ENCODE measurements at regions not wholly inside any gene's neighbourhood (a gene's known extent, or its start where the extent isn't known, plus 50 kb on each side); places are given as distances from the start of the nearest gene placed in this dataset.
"Not testable (repeated sequence)": the region's sequence is repeated elsewhere in the genome, so short reads cannot be mapped to it uniquely, and the experiment has no call there.

DNA sequence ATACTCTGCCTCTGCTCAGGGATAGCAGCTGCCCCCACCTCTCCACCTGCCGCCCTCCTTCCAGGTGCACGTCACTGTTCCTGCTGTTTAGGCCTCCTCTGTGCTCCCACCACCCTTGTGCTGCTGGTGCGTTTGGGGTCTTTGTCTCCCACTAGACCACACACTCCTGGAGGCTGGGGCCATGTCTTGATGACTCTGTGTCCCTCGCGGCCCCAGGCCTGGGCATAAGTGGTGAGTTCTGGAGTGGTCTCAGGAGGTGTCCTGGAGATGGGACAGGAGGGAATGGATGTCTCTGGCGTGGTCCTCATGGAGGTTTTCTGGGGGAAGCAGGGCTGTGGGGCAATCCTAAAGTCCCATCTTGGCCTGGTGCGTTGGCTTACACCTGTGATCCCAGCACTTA, 132.1 kb downstream of the TFCP2L1 start:
- TF ChIP-seq, protein P1, sequence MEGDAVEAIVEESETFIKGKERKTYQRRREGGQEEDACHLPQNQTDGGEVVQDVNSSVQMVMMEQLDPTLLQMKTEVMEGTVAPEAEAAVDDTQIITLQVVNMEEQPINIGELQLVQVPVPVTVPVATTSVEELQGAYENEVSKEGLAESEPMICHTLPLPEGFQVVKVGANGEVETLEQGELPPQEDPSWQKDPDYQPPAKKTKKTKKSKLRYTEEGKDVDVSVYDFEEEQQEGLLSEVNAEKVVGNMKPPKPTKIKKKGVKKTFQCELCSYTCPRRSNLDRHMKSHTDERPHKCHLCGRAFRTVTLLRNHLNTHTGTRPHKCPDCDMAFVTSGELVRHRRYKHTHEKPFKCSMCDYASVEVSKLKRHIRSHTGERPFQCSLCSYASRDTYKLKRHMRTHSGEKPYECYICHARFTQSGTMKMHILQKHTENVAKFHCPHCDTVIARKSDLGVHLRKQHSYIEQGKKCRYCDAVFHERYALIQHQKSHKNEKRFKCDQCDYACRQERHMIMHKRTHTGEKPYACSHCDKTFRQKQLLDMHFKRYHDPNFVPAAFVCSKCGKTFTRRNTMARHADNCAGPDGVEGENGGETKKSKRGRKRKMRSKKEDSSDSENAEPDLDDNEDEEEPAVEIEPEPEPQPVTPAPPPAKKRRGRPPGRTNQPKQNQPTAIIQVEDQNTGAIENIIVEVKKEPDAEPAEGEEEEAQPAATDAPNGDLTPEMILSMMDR (IDR thresholded peaks at IDR 0.05; ENCODE audit: insufficient read depth in 1 of 2, low read depth in 1 of 2, low read length in 1 of 2, severe bottlenecking in 1 of 2, unreplicated experiment in 1 of 2) = no peak
- Mint-ChIP-seq H3K36me3 (ENCODE audit: insufficient read depth, unreplicated experiment) (no peaks in the 10 kb centered on the region), H3K9me3 (ENCODE audit: unreplicated experiment) (peaks cover 16% of the 10 kb centered on the region), H3K27ac (ENCODE audit: unreplicated experiment) (no peak overlapping the region), H3K4me1 (ENCODE audit: low read depth, unreplicated experiment) (peaks cover 12% of the 10 kb centered on the region), H3K27me3 (ENCODE audit: insufficient read depth, unreplicated experiment) (no peaks in the 10 kb centered on the region), H3K4me3 (ENCODE audit: unreplicated experiment) (no peak overlapping the region)
- H3K9me3 ChIP-seq = peaks cover 5% of the 10 kb centered on the region; the same call in 1 of the 2 replicates
- H3K4me1 ChIP-seq = no peaks in the 10 kb centered on the region
- DNase-seq = no peak
- H3K27me3 ChIP-seq (replicated peaks; ENCODE audit: control insufficient read depth, insufficient read depth, low read length) = no peaks in the 10 kb centered on the region
- no peak overlapping the region for H3K4me3 ChIP-seq (ENCODE audit: low read depth, low read length)
- H3K36me3 ChIP-seq (ENCODE audit: control insufficient read depth, insufficient read depth, low read length) = no peaks in the 10 kb centered on the region
- intact Hi-C loops (cut with micrococcal nuclease; ENCODE audit: unreplicated experiment) = no loop called here
- POLR2A ChIA-PET = no interaction called here
- CTCF ChIA-PET = no interaction called here
- BruUV-seq (replicated peaks) = no TSS peak

DNA sequence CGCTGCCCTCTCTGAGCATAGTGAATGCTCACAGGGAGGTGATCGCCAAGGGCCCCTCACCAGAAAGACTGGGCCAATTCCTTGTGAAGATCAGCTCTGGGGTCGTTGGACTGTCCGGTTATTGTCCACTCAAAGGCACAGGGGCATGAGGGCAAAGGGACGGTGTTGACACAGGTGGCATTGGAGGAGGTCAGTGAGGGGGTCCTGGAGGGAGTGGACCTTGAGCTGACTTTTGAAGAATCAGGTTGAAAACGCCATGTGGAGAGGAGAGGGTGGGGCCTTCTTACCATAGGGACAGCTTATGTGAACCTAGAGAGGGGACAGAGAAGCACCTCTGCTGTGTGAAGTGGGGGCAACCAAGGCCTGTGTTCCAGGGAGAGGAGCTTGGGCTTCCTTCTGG, 131.5 kb downstream of the TFCP2L1 start:
- BruUV-seq (replicated peaks) = no TSS peak
- Histone ChIP-seq H3K9me3 (peaks cover 9% of the 10 kb centered on the region; the same call in 1 of the 2 replicates), H3K4me1 (no peaks in the 10 kb centered on the region), H3K4me3 (ENCODE audit: low read depth, low read length) (no peak overlapping the region), H3K27me3 (replicated peaks; ENCODE audit: control insufficient read depth, insufficient read depth, low read length) (no peaks in the 10 kb centered on the region), H3K36me3 (ENCODE audit: control insufficient read depth, insufficient read depth, low read length) (no peaks in the 10 kb centered on the region)
- DNase-seq = no peak
- intact Hi-C loops (cut with micrococcal nuclease; ENCODE audit: unreplicated experiment) = no loop called here
- no peaks in the 10 kb centered on the region for H3K27me3 Mint-ChIP-seq (ENCODE audit: insufficient read depth, unreplicated experiment)
- CTCF ChIA-PET = no interaction called here
- no peak overlapping the region for H3K27ac Mint-ChIP-seq (ENCODE audit: unreplicated experiment)
- peaks cover 12% of the 10 kb centered on the region for H3K4me1 Mint-ChIP-seq (ENCODE audit: low read depth, unreplicated experiment)
- no peak overlapping the region for H3K4me3 Mint-ChIP-seq (ENCODE audit: unreplicated experiment)
- no peaks in the 10 kb centered on the region for H3K36me3 Mint-ChIP-seq (ENCODE audit: insufficient read depth, unreplicated experiment)
- TF ChIP-seq, protein P1 (IDR thresholded peaks at IDR 0.05; ENCODE audit: insufficient read depth in 1 of 2, low read depth in 1 of 2, low read length in 1 of 2, severe bottlenecking in 1 of 2, unreplicated experiment in 1 of 2) = no peak
- H3K9me3 Mint-ChIP-seq (ENCODE audit: unreplicated experiment) = peaks cover 23% of the 10 kb centered on the region
- POLR2A ChIA-PET = interaction anchor here (0.6 kb wide), 1 partner anchor 17 kb away, joined by 9 read pairs; no protein-coding TSS in a partner anchor

DNA sequence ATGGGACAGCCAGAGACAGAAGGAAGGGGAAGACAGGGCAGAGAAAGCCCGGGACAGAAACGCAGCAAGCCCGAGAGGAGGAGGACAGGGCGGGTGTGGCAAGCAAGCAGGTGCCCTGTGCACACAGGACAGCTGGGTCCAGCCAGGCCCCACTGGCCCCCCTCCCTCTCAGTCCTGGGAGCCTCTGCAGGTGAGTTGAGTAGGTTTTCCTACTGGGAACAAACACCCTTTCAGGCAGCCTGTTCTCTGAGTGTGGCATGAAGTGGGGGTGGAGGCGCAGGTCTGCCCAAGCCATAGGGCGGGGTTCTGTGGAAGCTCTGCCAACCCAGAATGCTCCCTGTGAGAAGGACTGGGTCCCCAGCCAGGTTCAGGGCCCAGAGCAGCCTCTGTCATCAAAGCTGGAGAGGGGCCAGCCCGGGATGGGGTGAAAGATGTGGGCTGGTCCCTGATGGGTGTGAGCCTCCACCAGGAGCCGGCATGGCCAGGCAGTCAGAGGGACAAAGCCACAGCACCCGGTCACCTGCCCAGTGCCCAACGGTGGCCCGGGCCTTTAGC, 129.4 kb downstream of the TFCP2L1 start:
- Histone ChIP-seq H3K27me3 (replicated peaks; ENCODE audit: control insufficient read depth, insufficient read depth, low read length) (no peaks in the 10 kb centered on the region), H3K9me3 (peaks cover 9% of the 10 kb centered on the region; the same call in 1 of the 2 replicates), H3K4me1 (no peaks in the 10 kb centered on the region), H3K36me3 (ENCODE audit: control insufficient read depth, insufficient read depth, low read length) (no peaks in the 10 kb centered on the region), H3K4me3 (ENCODE audit: low read depth, low read length) (no peak overlapping the region)
- intact Hi-C loops (cut with micrococcal nuclease; ENCODE audit: unreplicated experiment) = no loop called here
- H3K27ac Mint-ChIP-seq (ENCODE audit: unreplicated experiment) = no peak overlapping the region
- H3K4me3 Mint-ChIP-seq (ENCODE audit: unreplicated experiment) = no peak overlapping the region
- BruUV-seq (replicated peaks) = no TSS peak
- peak in 1 of 2 experiments; percentile 19 for DNase-seq
- peaks cover 24% of the 10 kb centered on the region for H3K9me3 Mint-ChIP-seq (ENCODE audit: unreplicated experiment)
- CTCF ChIA-PET = interaction anchor here (1.4 kb wide), 1 partner anchor 27 kb away, joined by 8 read pairs; no protein-coding TSS in a partner anchor
- POLR2A ChIA-PET = no interaction called here
- TF ChIP-seq, protein P1 (IDR thresholded peaks at IDR 0.05; ENCODE audit: insufficient read depth in 1 of 2, low read depth in 1 of 2, low read length in 1 of 2, severe bottlenecking in 1 of 2, unreplicated experiment in 1 of 2) = no peak
- peaks cover 12% of the 10 kb centered on the region for H3K4me1 Mint-ChIP-seq (ENCODE audit: low read depth, unreplicated experiment)
- no peaks in the 10 kb centered on the region for H3K27me3 Mint-ChIP-seq (ENCODE audit: insufficient read depth, unreplicated experiment)
- H3K36me3 Mint-ChIP-seq (ENCODE audit: insufficient read depth, unreplicated experiment) = no peaks in the 10 kb centered on the region

DNA sequence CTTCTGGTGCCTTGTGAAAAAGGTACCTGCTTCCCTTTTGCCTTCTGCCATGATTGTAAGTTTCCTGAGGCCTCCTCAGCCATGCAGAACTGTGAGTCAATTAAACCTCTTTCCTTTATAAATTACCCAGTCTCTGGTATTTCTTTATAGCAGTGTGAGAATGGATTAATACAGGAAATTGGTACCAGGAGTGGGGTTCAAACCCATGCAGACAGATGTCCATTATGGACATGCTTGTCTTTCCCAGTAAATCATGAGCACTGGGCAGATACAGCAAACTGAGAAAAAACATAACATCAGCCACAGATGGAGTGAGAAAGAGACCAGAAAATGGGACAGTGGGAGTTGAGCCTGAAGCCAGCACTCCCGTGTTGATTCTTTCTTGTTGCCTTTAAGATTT, 127.5 kb downstream of the TFCP2L1 start:
- H3K4me1 Mint-ChIP-seq (ENCODE audit: low read depth, unreplicated experiment); H3K27ac Mint-ChIP-seq (ENCODE audit: unreplicated experiment); BruUV-seq (replicated peaks); H3K36me3 Mint-ChIP-seq (ENCODE audit: insufficient read depth, unreplicated experiment); H3K36me3 ChIP-seq (ENCODE audit: control insufficient read depth, insufficient read depth, low read length); DNase-seq; H3K4me3 Mint-ChIP-seq (ENCODE audit: unreplicated experiment); POLR2A ChIA-PET; H3K27me3 ChIP-seq (replicated peaks; ENCODE audit: control insufficient read depth, insufficient read depth, low read length); intact Hi-C loops (cut with micrococcal nuclease; ENCODE audit: unreplicated experiment); H3K4me1 ChIP-seq; H3K4me3 ChIP-seq (ENCODE audit: low read depth, low read length); CTCF ChIA-PET; H3K9me3 ChIP-seq; H3K27me3 Mint-ChIP-seq (ENCODE audit: insufficient read depth, unreplicated experiment): not testable (repeated sequence)
- H3K9me3 Mint-ChIP-seq (ENCODE audit: unreplicated experiment) = peaks cover 24% of the 10 kb centered on the region

Measured in Caco-2 (cell line).